SJSA1 (cell line): ENCODE measurements at regions not wholly inside any gene's neighbourhood (a gene's known extent, or its start where the extent isn't known, plus 50 kb on each side); places are given as distances from the start of the nearest gene placed in this dataset.
A peak's percentile ranks its signal among the peaks of the same experiment; 100 is the strongest.
"Not testable (repeated sequence)": the region's sequence is repeated elsewhere in the genome, so short reads cannot be mapped to it uniquely, and the experiment has no call there.

Source experiments
- DNase-seq, 2 experiments: peaks; one replicate each; pipeline ENCODE4 v3.0.0-alpha.2; 2015 to 2020; ENCODE audit warnings: low spot score in 2 of 2, low read depth in 1 of 2
- H3K27ac ChIP-seq: fragments of 250-450 bp; sonication (Bioruptor Pico); 2 replicates; pipeline ENCODE4 v1.5.1; 2020; ENCODE audit warnings: mild to moderate bottlenecking, moderate library complexity
- H3K27me3 ChIP-seq: fragments of 250-450 bp; sonication (Bioruptor Pico); replicated peaks from 2 replicates; pipeline ENCODE4 v1.5.1; 2020; ENCODE audit warnings: mild to moderate bottlenecking, moderate library complexity
- H3K36me3 ChIP-seq: fragments of 250-450 bp; sonication (Bioruptor Pico); 2 replicates; pipeline ENCODE4 v1.5.1; 2020; ENCODE audit warnings: mild to moderate bottlenecking
- H3K4me1 ChIP-seq: fragments of 250-450 bp; sonication (Bioruptor Pico); replicated peaks from 2 replicates; pipeline ENCODE4 v1.6.1; 2021; ENCODE audit warnings: mild to moderate bottlenecking
- H3K4me3 ChIP-seq: fragments of 250-450 bp; sonication (Bioruptor Pico); 2 replicates; pipeline ENCODE4 v1.5.1; 2020; ENCODE audit warnings: mild to moderate bottlenecking
- H3K9me3 ChIP-seq: fragments of 250-450 bp; sonication (Bioruptor Pico); replicated peaks from 2 replicates; pipeline ENCODE4 v1.5.1; 2020; ENCODE audit warnings: mild to moderate bottlenecking

GRCh38 chr10:33049963-33050920 is 92.2 kb upstream of the ITGB1 start:
- not testable (repeated sequence) for H3K27me3 ChIP-seq, H3K9me3 ChIP-seq, H3K27ac ChIP-seq, H3K4me1 ChIP-seq, H3K36me3 ChIP-seq
- DNase-seq, result peak; percentile 41 to 42
- H3K4me3 ChIP-seq, result peak overlapping the region; percentile 32

GRCh38 chr10:33048223-33048622 is 90.2 kb upstream of the ITGB1 start:
- H3K36me3 ChIP-seq, result no peaks in the 10 kb centered on the region
- no peaks in the 10 kb centered on the region for H3K9me3 ChIP-seq
- H3K27me3 ChIP-seq, result no peaks in the 10 kb centered on the region
- H3K4me3 ChIP-seq, result no peak overlapping the region
- no peak overlapping the region for H3K27ac ChIP-seq
- no peak for DNase-seq
- H3K4me1 ChIP-seq, result 0 out of 2 replicates have a peak, but pooled peaks cover 3% of the 10 kb centered on the region

DNA sequence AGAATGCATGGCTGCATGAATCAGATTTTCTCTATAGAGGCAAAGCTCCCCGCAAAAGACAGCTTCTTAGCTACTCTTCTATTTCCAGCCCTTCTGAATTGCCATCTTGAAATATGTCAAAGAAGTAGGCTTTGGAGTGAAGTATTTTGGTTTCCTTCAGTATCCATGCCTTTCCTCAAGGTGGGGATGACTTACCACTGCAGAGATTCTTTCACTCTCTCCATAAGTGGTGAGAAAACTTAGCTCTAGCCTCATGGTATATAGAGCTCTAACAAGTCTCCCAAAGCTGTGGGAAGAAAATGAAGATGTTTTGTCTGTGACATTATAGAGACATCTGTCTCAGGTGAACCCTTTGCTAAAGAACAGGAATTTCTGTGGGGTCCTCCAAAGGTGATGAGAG is 89.6 kb upstream of the ITGB1 start:
- Histone ChIP-seq H3K27me3 (no peaks in the 10 kb centered on the region), H3K4me1 (0 out of 2 replicates have a peak, but pooled peaks cover 3% of the 10 kb centered on the region), H3K36me3 (no peaks in the 10 kb centered on the region), H3K27ac (no peak overlapping the region), H3K9me3 (no peaks in the 10 kb centered on the region), H3K4me3 (no peak overlapping the region)
- no peak for DNase-seq

DNA sequence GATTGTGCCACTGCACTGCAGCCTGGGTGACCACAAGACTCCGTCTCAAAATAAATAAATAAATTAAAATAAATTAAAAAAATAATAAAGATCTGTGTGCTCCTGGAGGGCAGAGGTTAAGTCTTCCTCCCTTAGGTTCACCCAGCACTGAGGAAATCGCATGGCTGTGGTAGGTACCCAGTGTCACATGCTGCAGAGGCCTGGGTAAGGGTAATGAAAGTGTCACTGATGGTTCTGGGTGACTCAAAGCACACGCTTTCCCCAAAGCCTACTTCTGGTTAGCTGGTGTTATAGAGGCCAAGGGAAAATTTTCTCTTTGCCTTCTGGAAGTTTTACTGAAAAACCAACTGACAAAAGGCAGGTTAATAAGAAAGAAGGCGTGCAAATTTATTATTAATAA is 88.8 kb upstream of the ITGB1 start:
- H3K4me1 ChIP-seq, result 0 out of 2 replicates have a peak, but pooled peaks cover 3% of the 10 kb centered on the region
- no peaks in the 10 kb centered on the region for H3K36me3 ChIP-seq
- H3K27me3 ChIP-seq, result no peaks in the 10 kb centered on the region
- no peaks in the 10 kb centered on the region for H3K9me3 ChIP-seq
- H3K4me3 ChIP-seq, result no peak overlapping the region
- H3K27ac ChIP-seq, result no peak overlapping the region
- DNase-seq, result no peak

- Histone ChIP-seq H3K36me3 (no peaks in the 10 kb centered on the region), H3K4me1 (no peaks in the 10 kb centered on the region), H3K4me3 (no peak overlapping the region), H3K27me3 (no peaks in the 10 kb centered on the region), H3K27ac (no peak overlapping the region), H3K9me3 (no peaks in the 10 kb centered on the region)
- no peak for DNase-seq
Observed at GRCh38 chr10:33045421-33045820, 87.4 kb upstream of the ITGB1 start.

DNA sequence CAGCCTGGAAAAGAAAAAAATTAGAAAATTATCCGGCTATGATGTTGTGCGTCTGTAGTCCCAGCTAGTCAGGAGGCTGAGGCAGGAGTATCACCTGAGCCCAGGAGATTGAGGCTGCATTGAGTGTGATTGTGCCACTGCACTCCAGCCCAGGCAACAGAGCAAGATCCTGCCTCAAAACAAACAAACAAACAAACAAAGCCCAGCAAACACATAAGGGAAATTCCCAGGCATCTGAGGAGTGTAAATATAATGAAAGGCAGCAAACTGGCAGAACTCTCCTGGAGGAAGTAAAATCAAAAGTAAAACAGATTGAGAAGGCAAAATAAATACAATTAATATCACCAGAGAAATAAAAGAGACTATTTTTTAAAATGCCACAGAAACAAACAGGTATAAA is 84.5 kb upstream of the ITGB1 start:
- H3K36me3 ChIP-seq, result no peaks in the 10 kb centered on the region

GRCh38 chr10:33041783-33042437 is 83.9 kb upstream of the ITGB1 start:
- H3K36me3 ChIP-seq, result no peaks in the 10 kb centered on the region
- H3K9me3 ChIP-seq, result no peaks in the 10 kb centered on the region
- H3K27me3 ChIP-seq, result no peaks in the 10 kb centered on the region
- no peaks in the 10 kb centered on the region for H3K4me1 ChIP-seq
- H3K27ac ChIP-seq, result no peak overlapping the region
- no peak for DNase-seq
- no peak overlapping the region for H3K4me3 ChIP-seq

More for the DNA sequence above, 84.5 kb upstream of the ITGB1 start:
- H3K9me3 ChIP-seq, result no peaks in the 10 kb centered on the region
- no peaks in the 10 kb centered on the region for H3K27me3 ChIP-seq
- DNase-seq, result no peak
- H3K4me1 ChIP-seq, result no peaks in the 10 kb centered on the region
- H3K4me3 ChIP-seq, result no peak overlapping the region
- H3K27ac ChIP-seq, result no peak overlapping the region

- DNase-seq, result no peak
- Histone ChIP-seq H3K4me3 (no peak overlapping the region), H3K9me3 (no peaks in the 10 kb centered on the region), H3K27ac (no peak overlapping the region), H3K36me3 (no peaks in the 10 kb centered on the region), H3K4me1 (no peaks in the 10 kb centered on the region), H3K27me3 (no peaks in the 10 kb centered on the region)
Observed at GRCh38 chr10:33040436-33040835, 82.4 kb upstream of the ITGB1 start.

- Histone ChIP-seq H3K27me3 (no peaks in the 10 kb centered on the region), H3K9me3 (no peaks in the 10 kb centered on the region), H3K4me3 (no peak overlapping the region), H3K4me1 (no peaks in the 10 kb centered on the region), H3K36me3 (no peaks in the 10 kb centered on the region), H3K27ac (no peak overlapping the region)
- DNase-seq, result no peak
Observed at GRCh38 chr10:33039181-33039580, 81.2 kb upstream of the ITGB1 start.

DNA sequence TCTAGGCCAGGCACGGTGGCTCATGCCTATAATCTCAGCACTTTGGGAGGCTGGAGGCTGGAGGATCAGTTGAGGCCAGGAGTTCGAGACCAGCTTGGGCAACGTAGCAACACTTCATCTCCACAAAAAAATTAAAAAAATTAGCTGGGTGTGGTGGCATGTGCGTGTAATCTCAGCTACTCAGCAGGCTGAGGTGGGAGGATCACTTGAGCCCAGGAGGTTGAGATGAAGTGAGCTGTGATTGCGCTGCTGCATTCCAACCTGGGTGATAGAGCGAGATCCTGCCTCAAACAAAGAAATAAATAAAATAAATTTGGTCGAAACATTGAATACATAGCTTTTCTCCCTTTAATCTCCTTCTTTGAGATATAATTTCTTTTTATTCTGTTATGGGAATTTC is 80.6 kb upstream of the ITGB1 start:
- H3K36me3 ChIP-seq, result no peaks in the 10 kb centered on the region
- no peaks in the 10 kb centered on the region for H3K9me3 ChIP-seq
- no peak overlapping the region for H3K27ac ChIP-seq
- no peak for DNase-seq
- no peak overlapping the region for H3K4me3 ChIP-seq
- H3K27me3 ChIP-seq, result no peaks in the 10 kb centered on the region
- H3K4me1 ChIP-seq, result no peaks in the 10 kb centered on the region

GRCh38 chr10:33037726-33038125 is 79.7 kb upstream of the ITGB1 start:
- no peak for DNase-seq
- H3K9me3 ChIP-seq, result no peaks in the 10 kb centered on the region
- H3K36me3 ChIP-seq, result no peaks in the 10 kb centered on the region
- no peaks in the 10 kb centered on the region for H3K27me3 ChIP-seq
- no peak overlapping the region for H3K27ac ChIP-seq
- H3K4me3 ChIP-seq, result no peak overlapping the region
- no peaks in the 10 kb centered on the region for H3K4me1 ChIP-seq

DNA sequence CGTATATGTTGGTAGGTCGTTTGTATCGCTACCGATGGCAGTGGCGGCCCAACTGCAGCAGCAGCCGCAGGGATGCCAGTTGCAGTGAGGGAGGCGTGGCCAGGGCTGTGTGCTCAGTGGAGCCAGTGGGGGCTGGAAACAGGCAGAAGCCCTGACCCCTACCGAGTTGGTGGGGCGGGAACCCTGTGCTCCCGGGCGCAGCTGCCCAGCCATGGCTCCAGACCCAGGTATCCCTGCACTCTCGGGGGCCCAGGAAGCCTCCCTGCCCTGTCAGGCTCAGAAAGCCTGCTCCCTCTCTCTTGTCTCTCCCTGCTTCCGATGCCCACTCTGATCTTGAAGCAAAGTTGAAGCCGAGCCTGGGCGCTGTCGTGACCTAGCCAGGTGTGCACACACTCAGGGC is 78.6 kb upstream of the ITGB1 start:
- DNase-seq, result no peak
- no peaks in the 10 kb centered on the region for H3K9me3 ChIP-seq
- H3K27me3 ChIP-seq, result no peaks in the 10 kb centered on the region
- no peaks in the 10 kb centered on the region for H3K4me1 ChIP-seq
- no peak overlapping the region for H3K27ac ChIP-seq
- no peaks in the 10 kb centered on the region for H3K36me3 ChIP-seq
- no peak overlapping the region for H3K4me3 ChIP-seq

- no peaks in the 10 kb centered on the region for H3K36me3 ChIP-seq
- DNase-seq, result no peak
- no peak overlapping the region for H3K27ac ChIP-seq
- no peak overlapping the region for H3K4me3 ChIP-seq
- H3K9me3 ChIP-seq, result no peaks in the 10 kb centered on the region
- H3K27me3 ChIP-seq, result no peaks in the 10 kb centered on the region
- no peaks in the 10 kb centered on the region for H3K4me1 ChIP-seq
Observed at GRCh38 chr10:33035411-33035810, 77.4 kb upstream of the ITGB1 start.

DNA sequence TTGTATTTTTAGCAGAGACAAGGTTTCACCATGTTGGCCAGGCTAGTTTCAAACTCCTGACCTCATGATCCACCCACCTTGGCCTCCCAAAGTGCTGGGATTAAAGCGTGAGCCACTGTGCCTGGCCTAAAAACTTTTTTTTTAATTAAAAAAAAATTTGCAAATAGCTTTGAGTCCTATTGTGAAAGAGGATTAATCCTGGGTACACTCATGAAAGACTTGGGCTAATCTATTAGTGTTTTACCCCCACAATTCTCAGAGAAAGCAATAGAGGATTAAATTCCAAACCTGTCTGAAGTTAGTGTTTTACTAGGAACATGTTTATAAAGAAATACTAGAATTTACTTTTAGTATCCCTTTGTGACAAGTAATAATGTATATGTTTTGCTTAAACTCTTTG is 76.9 kb upstream of the ITGB1 start:
- H3K27ac ChIP-seq, result no peak overlapping the region
- no peak overlapping the region for H3K4me3 ChIP-seq
- no peaks in the 10 kb centered on the region for H3K36me3 ChIP-seq
- H3K4me1 ChIP-seq, result no peaks in the 10 kb centered on the region
- no peak for DNase-seq
- no peaks in the 10 kb centered on the region for H3K9me3 ChIP-seq
- no peaks in the 10 kb centered on the region for H3K27me3 ChIP-seq
